Prostate gland (tissue), 2 donors: ENCODE measurements at regions not wholly inside any gene's neighbourhood (a gene's known extent, or its start where the extent isn't known, plus 50 kb on each side); places are given as distances from the start of the nearest gene placed in this dataset.

Experiments used
- DNase-seq: peaks from one replicate; pipeline ENCODE4 v3.0.0-alpha.2; 2019; ENCODE audit warnings: low spot score
- H3K27ac ChIP-seq, 2 donors: fragments of 200-600 bp; sonication (generic); 2 replicates each; pipeline ENCODE4 v1.5.1; 2017 to 2019
- H3K27me3 ChIP-seq: fragments of 200-600 bp; sonication (generic); replicated peaks from 2 replicates; pipeline ENCODE4 v1.5.1; 2019; ENCODE audit not compliant: insufficient read depth
- H3K36me3 ChIP-seq, 2 donors: fragments of 200-600 bp; sonication (generic); 1 replicate in 1 of 2; 2 replicates in 1 of 2; pipeline versions ENCODE4 v1.5.1 to v1.8.1; 2017 to 2019
- H3K4me1 ChIP-seq: fragments of 200-600 bp; sonication (generic); replicated peaks from 2 replicates; pipeline ENCODE4 v1.5.1; 2019
- H3K4me3 ChIP-seq, 2 donors: fragments of 200-600 bp; sonication (generic); 2 replicates each; pipeline ENCODE4 v1.5.1; 2017 to 2019
- H3K9me3 ChIP-seq: fragments of 200-600 bp; sonication (generic); 2 replicates; pipeline ENCODE4 v1.5.1; 2017
- POLR2A ChIP-seq: fragments of 450-650 bp; IDR thresholded peaks from one replicate; pipeline ENCODE4 v1.6.1; 2016; ENCODE audit warnings: antibody characterized with exemption, mild to moderate bottlenecking
- POLR2AphosphoS5 ChIP-seq: sonication (generic); formaldehyde crosslinking; IDR thresholded peaks from one replicate; pipeline ENCODE4 v1.6.1; 2017; ENCODE audit warnings: antibody characterized with exemption
- WGBS: methylation state at CpG from one replicate; pipeline ENCODE4 v1.1.5; 2018; 5-methylcytosine and 5-hydroxymethylcytosine counted together
- intact Hi-C: fragments of 100-400 bp; cut with DNase I; formaldehyde crosslinking; loops from one replicate; pipeline ENCODE4 v1.14.2; 2022
- TF ChIP-seq, protein P1 (sequence below), 4 experiments: fragments of 200-600 bp in 2 of 4; fragments of 450-650 bp in 2 of 4; sonication (generic) in 2 of 4; IDR thresholded peaks; 1 replicate in 3 of 4; 2 replicates in 1 of 4; pipeline ENCODE4 v1.5.1; 2016 to 2019; ENCODE audit warnings: antibody characterized with exemption in 4 of 4, mild to moderate bottlenecking in 2 of 4, moderate library complexity in 2 of 4

- intact Hi-C loops = no loop called here
- no peak for TF ChIP-seq POLR2AphosphoS5
- TF ChIP-seq, protein P1, sequence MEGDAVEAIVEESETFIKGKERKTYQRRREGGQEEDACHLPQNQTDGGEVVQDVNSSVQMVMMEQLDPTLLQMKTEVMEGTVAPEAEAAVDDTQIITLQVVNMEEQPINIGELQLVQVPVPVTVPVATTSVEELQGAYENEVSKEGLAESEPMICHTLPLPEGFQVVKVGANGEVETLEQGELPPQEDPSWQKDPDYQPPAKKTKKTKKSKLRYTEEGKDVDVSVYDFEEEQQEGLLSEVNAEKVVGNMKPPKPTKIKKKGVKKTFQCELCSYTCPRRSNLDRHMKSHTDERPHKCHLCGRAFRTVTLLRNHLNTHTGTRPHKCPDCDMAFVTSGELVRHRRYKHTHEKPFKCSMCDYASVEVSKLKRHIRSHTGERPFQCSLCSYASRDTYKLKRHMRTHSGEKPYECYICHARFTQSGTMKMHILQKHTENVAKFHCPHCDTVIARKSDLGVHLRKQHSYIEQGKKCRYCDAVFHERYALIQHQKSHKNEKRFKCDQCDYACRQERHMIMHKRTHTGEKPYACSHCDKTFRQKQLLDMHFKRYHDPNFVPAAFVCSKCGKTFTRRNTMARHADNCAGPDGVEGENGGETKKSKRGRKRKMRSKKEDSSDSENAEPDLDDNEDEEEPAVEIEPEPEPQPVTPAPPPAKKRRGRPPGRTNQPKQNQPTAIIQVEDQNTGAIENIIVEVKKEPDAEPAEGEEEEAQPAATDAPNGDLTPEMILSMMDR (IDR thresholded peaks at IDR 0.05) = no peak
- no peak for TF ChIP-seq POLR2A
- WGBS = 31% methylated on average over 2 of the region's 2 CpGs
Observed at GRCh38 chr1:98398649-98399048, 262.9 kb upstream of the SNX7 start.

GRCh38 chr1:98398092-98398491, 263.4 kb upstream of the SNX7 start:
- Histone ChIP-seq H3K36me3 (no peaks in the 10 kb centered on the region), H3K4me3 (no peak overlapping the region), H3K27me3 (no peaks in the 10 kb centered on the region), H3K27ac (no peak overlapping the region), H3K9me3 (no peaks in the 10 kb centered on the region), H3K4me1 (no peaks in the 10 kb centered on the region)
- intact Hi-C loops = no loop called here
- no peak for DNase-seq
- TF ChIP-seq, protein P1 (IDR thresholded peaks at IDR 0.05) = no peak
- TF ChIP-seq POLR2AphosphoS5 = no peak
- TF ChIP-seq POLR2A = no peak

More at GRCh38 chr1:98398649-98399048, 262.9 kb upstream of the SNX7 start:
- Histone ChIP-seq H3K4me1 (no peaks in the 10 kb centered on the region), H3K27me3 (no peaks in the 10 kb centered on the region), H3K36me3 (no peaks in the 10 kb centered on the region), H3K4me3 (no peak overlapping the region), H3K27ac (no peak overlapping the region), H3K9me3 (no peaks in the 10 kb centered on the region)
- no peak for DNase-seq

DNA sequence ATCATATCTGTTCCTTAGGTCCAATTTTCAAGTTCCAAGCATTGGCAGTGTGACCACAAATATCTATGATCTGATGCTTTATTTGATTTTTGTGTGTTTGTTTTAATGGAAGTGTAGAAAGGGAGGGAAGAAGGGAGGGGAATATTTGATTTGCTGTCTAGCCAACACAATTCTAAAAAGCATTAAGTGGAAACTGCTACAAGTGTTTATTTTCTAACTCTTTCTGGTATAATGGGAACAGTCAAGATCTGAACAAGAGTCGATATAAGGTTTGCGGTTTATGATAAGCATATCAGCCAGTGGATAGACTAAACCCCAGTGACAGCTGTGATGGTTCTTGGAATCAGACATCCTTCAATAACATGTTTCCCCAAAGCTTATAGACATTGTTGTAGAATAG, 267.8 kb upstream of the SNX7 start:
- no peaks in the 10 kb centered on the region for H3K36me3 ChIP-seq
- H3K4me1 ChIP-seq = no peaks in the 10 kb centered on the region
- H3K4me3 ChIP-seq = no peak overlapping the region
- no peaks in the 10 kb centered on the region for H3K9me3 ChIP-seq
- no peak for TF ChIP-seq POLR2A
- TF ChIP-seq, protein P1 (IDR thresholded peaks at IDR 0.05) = no peak
- no peak for TF ChIP-seq POLR2AphosphoS5
- DNase-seq = no peak
- WGBS = 77% methylated on average over 2 of the region's 2 CpGs
- no peak overlapping the region for H3K27ac ChIP-seq
- intact Hi-C loops = no loop called here
- no peaks in the 10 kb centered on the region for H3K27me3 ChIP-seq

- no peaks in the 10 kb centered on the region for H3K4me1 ChIP-seq
- intact Hi-C loops = no loop called here
- 57% methylated on average over 1 of the region's 1 CpG for WGBS
Observed at GRCh38 chr1:98391175-98391574, 270.3 kb upstream of the SNX7 start.

DNA sequence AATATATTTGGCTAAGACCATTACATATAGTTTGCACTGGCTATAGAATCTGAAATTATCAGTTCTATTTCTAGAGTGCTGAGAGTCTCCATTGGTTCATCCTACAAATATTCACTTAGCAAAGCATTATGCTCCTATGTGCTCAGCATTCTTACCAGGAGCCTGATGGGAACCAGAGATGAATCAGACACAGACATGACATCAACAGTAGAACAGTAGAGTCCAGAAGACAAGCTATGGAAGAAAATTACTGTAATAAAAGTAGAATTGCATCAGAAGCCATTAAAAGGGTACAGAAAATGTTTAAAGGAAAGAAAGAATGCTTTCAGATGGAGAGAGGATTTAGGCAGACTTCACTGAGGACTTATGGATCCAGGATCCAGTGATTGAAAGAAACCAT, 271.7 kb upstream of the SNX7 start:
- intact Hi-C loops = no loop called here
- TF ChIP-seq POLR2AphosphoS5 (no peak), POLR2A (no peak)
- TF ChIP-seq, protein P1 (IDR thresholded peaks at IDR 0.05) = no peak
- Histone ChIP-seq H3K4me1 (no peaks in the 10 kb centered on the region), H3K4me3 (no peak overlapping the region), H3K36me3 (no peaks in the 10 kb centered on the region), H3K27me3 (no peaks in the 10 kb centered on the region), H3K27ac (no peak overlapping the region), H3K9me3 (no peaks in the 10 kb centered on the region)
- no peak for DNase-seq

More at GRCh38 chr1:98391175-98391574, 270.3 kb upstream of the SNX7 start:
- H3K9me3 ChIP-seq = no peaks in the 10 kb centered on the region
- no peak overlapping the region for H3K27ac ChIP-seq
- H3K27me3 ChIP-seq = no peaks in the 10 kb centered on the region
- no peak overlapping the region for H3K4me3 ChIP-seq
- no peak for DNase-seq
- TF ChIP-seq, protein P1 (IDR thresholded peaks at IDR 0.05) = no peak
- TF ChIP-seq POLR2AphosphoS5 (no peak), POLR2A (no peak)
- no peaks in the 10 kb centered on the region for H3K36me3 ChIP-seq
